ENCODE measurements at regions not wholly inside any gene's neighbourhood (a gene's known extent, or its start where the extent isn't known, plus 50 kb on each side); places are given as distances from the start of the nearest gene placed in this dataset.

DNA sequence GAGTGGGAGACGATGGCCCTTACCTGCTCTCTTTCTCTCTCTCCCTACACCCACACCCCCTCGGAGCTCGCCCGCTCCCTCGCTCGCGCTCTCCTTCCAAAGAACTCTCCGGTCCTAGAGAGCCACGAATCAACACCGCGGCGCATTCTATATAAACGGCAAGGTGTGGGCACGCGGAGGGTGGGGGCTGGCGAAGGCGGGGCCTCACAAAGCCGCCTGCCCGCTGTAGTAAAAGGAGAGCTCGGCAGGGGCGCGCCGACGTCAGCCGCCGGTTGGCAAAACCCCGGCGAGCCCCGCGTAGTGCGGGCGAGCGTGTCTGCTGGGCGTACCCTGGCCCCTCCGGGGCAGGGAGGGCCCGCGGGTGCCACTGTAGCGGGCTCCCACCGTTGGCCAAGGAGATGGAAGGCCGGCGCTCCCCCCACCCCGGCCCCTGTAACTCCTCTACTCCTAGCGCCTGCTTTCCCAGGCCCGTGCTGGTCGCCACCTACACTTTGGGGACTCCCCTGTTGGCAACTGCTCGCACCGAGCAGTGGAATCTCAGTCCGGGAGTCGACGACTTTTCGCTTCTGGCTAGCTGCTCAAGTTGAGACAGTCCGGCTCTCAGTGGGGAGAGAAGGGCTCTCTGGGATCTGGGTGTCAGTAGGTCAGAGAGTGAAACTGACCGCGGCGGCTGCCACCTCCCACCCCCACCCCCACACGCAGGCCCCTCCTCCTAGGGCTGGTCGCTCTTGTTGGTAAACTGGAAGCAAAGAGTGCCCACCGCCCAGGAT lies 325.5 kb upstream of the F9 start:
- TF ChIP-seq POLR2A (IDR thresholded peaks at IDR 0.05; ENCODE audit: borderline replicate concordance, extremely low read depth, insufficient read depth, insufficient read length), result no peak
- TF ChIP-seq, protein P1, sequence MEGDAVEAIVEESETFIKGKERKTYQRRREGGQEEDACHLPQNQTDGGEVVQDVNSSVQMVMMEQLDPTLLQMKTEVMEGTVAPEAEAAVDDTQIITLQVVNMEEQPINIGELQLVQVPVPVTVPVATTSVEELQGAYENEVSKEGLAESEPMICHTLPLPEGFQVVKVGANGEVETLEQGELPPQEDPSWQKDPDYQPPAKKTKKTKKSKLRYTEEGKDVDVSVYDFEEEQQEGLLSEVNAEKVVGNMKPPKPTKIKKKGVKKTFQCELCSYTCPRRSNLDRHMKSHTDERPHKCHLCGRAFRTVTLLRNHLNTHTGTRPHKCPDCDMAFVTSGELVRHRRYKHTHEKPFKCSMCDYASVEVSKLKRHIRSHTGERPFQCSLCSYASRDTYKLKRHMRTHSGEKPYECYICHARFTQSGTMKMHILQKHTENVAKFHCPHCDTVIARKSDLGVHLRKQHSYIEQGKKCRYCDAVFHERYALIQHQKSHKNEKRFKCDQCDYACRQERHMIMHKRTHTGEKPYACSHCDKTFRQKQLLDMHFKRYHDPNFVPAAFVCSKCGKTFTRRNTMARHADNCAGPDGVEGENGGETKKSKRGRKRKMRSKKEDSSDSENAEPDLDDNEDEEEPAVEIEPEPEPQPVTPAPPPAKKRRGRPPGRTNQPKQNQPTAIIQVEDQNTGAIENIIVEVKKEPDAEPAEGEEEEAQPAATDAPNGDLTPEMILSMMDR (IDR thresholded peaks at IDR 0.05 in 2 of 3, conservative IDR thresholded peaks at IDR 0.05 in 1 of 3; ENCODE audit: borderline replicate concordance in 1 of 3, insufficient read depth in 1 of 3, low read depth in 2 of 3, low read length in 2 of 3), result no peak
- TF ChIP-seq SIN3A (IDR thresholded peaks at IDR 0.05; ENCODE audit: low read depth), result no peak
- no peak for TF ChIP-seq SP1 (IDR thresholded peaks at IDR 0.05; ENCODE audit: low read depth)

Measured in HCT116 (cell line).